H1 (cell line): ENCODE measurements at regions not wholly inside any gene's neighbourhood (a gene's known extent, or its start where the extent isn't known, plus 50 kb on each side); places are given as distances from the start of the nearest gene placed in this dataset.

Source experiments
- CTCF ChIA-PET: fragments of 300-600 bp; sonication (Branson Sonifier 250); formaldehyde crosslinking; loops from one replicate; lab custom pipeline; 2021; ENCODE audit not compliant: partially characterized antibody; lab: Charles Lee
- POLR2A ChIA-PET: fragments of 300-600 bp; sonication (Branson Sonifier 250); formaldehyde crosslinking; loops from one replicate; lab custom pipeline; 2021; ENCODE audit warnings: inconsistent platforms; ENCODE audit not compliant: partially characterized antibody; lab: Charles Lee
- DNase-seq, 2 experiments: peaks; one replicate each; pipeline versions ENCODE4 v3.0.0 to v3.0.0-alpha.2; 2010 to 2022; ENCODE audit warnings: low spot score in 2 of 2, low read depth in 1 of 2, mixed read lengths in 1 of 2
- FAIRE-seq: peaks from 2 replicates; lab custom pipeline; 2011; peaks lifted over from hg19 to GRCh38; lab: Jason Lieb, UNC
- H2AFZ ChIP-seq: 2 replicates; pipeline ENCODE4 v1.8.1; 2012; ENCODE audit warnings: low read length, inconsistent platforms
- H2AK5ac ChIP-seq: 2 replicates; pipeline ENCODE4 v1.6.1; 2013; ENCODE audit warnings: low read depth, low read length
- H2BK120ac ChIP-seq: replicated peaks from 2 replicates; pipeline ENCODE3; 2013; ENCODE audit warnings: low read depth, low read length, inconsistent platforms
- H2BK12ac ChIP-seq: 2 replicates; pipeline ENCODE4 v1.6.1; 2013; ENCODE audit warnings: low read depth, low read length
- H2BK15ac ChIP-seq: 2 replicates; pipeline ENCODE4 v1.6.1; 2013; ENCODE audit warnings: low read length
- H2BK20ac ChIP-seq: 2 replicates; pipeline ENCODE4 v1.6.1; 2013; ENCODE audit warnings: low read length
- H2BK5ac ChIP-seq: 2 replicates; pipeline ENCODE4 v1.6.1; 2013; ENCODE audit warnings: low read depth, low read length
- H3K14ac ChIP-seq: 2 replicates; pipeline ENCODE4 v1.6.1; 2013; ENCODE audit warnings: inconsistent platforms; ENCODE audit not compliant: insufficient read length
- H3K18ac ChIP-seq: 2 replicates; pipeline ENCODE4 v1.6.1; 2013; ENCODE audit warnings: low read length; ENCODE audit errors: extremely low read depth
- H3K23ac ChIP-seq: 2 replicates; pipeline ENCODE4 v1.6.1; 2013; ENCODE audit warnings: inconsistent platforms; ENCODE audit not compliant: insufficient read length
- H3K23me2 ChIP-seq: 2 replicates; pipeline ENCODE4 v1.6.1; 2013; ENCODE audit warnings: low read depth, low read length
- H3K27ac ChIP-seq: 2 replicates; pipeline ENCODE4 v1.6.1; 2011; ENCODE audit warnings: low read depth, low read length, inconsistent platforms
- H3K27me3 ChIP-seq, 4 experiments: replicated peaks in 1 of 4; 1 replicate in 1 of 4; 2 replicates in 3 of 4; pipeline versions ENCODE4 v1.6.1 to v1.8.1; 2011 to 2013; ENCODE audit warnings: low read length in 3 of 4, mild to moderate bottlenecking in 3 of 4, inconsistent platforms in 2 of 4, mixed read lengths in 2 of 4, moderate library complexity in 1 of 4; ENCODE audit not compliant: control insufficient read depth in 3 of 4, insufficient read depth in 3 of 4; ENCODE audit errors: extremely low read depth in 1 of 4
- H3K36me3 ChIP-seq, 4 experiments: 2 replicates each; pipeline versions ENCODE4 v1.6.1 to v1.8.1; 2011 to 2013; ENCODE audit warnings: mild to moderate bottlenecking in 4 of 4, low read length in 3 of 4, moderate library complexity in 2 of 4, control low read depth in 1 of 4, inconsistent platforms in 1 of 4; ENCODE audit not compliant: insufficient read depth in 4 of 4, control insufficient read depth in 2 of 4
- H3K4ac ChIP-seq: replicated peaks from 2 replicates; pipeline ENCODE3; 2013; ENCODE audit warnings: low read length, low read depth, mixed read lengths, inconsistent platforms; ENCODE audit not compliant: insufficient read length
- H3K4me1 ChIP-seq, 4 experiments: replicated peaks in 1 of 4; 1 replicate in 1 of 4; 2 replicates in 3 of 4; pipeline versions ENCODE4 v1.6.1 to v1.8.1; 2011 to 2013; ENCODE audit warnings: low read length in 3 of 4, inconsistent platforms in 2 of 4, mixed read lengths in 1 of 4; ENCODE audit not compliant: insufficient read depth in 4 of 4, control insufficient read depth in 3 of 4
- H3K4me2 ChIP-seq, 2 experiments: 2 replicates each; pipeline versions ENCODE4 v1.6.1 to v1.8.1; 2011 to 2013; ENCODE audit warnings: low read depth in 2 of 2, low read length in 2 of 2, control low read depth in 1 of 2, inconsistent platforms in 1 of 2, mild to moderate bottlenecking in 1 of 2; ENCODE audit not compliant: insufficient read depth in 1 of 2
- H3K4me3 ChIP-seq, 4 experiments: fragments of 200-600, 300-600 bp in 1 of 4; sonication (generic), shearing (Covaris generic), sonication (Bioruptor Twin) in 1 of 4; 2 replicates each; pipeline versions ENCODE4 v1.5.1 to v1.8.1; 2011 to 2016; ENCODE audit warnings: low read length in 4 of 4, low read depth in 3 of 4, control low read depth in 2 of 4, inconsistent platforms in 2 of 4, mild to moderate bottlenecking in 2 of 4, mixed read lengths in 1 of 4, moderate library complexity in 1 of 4; ENCODE audit not compliant: insufficient read depth in 2 of 4; ENCODE audit errors: extremely low read depth in 1 of 4
- H3K56ac ChIP-seq: replicated peaks from 2 replicates; pipeline ENCODE3; 2013; ENCODE audit warnings: low read depth, mild to moderate bottlenecking, mixed read lengths, low read length, inconsistent platforms; ENCODE audit not compliant: insufficient read length
- H3K79me1 ChIP-seq: 2 replicates; pipeline ENCODE4 v1.6.1; 2013; ENCODE audit warnings: low read depth, low read length, control low read depth
- H3K79me2 ChIP-seq, 2 experiments: 2 replicates each; pipeline versions ENCODE4 v1.6.1 to v1.8.1; 2012 to 2013; ENCODE audit warnings: low read length in 2 of 2, mild to moderate bottlenecking in 2 of 2, inconsistent platforms in 1 of 2; ENCODE audit not compliant: insufficient read depth in 2 of 2, control insufficient read depth in 1 of 2
- H3K9ac ChIP-seq, 4 experiments: replicated peaks in 1 of 4; 1 replicate in 1 of 4; 2 replicates in 3 of 4; pipeline versions ENCODE4 v1.6.1 to v1.8.1; 2011 to 2013; ENCODE audit warnings: low read depth in 3 of 4, low read length in 3 of 4, control low read depth in 2 of 4, mild to moderate bottlenecking in 2 of 4, moderate library complexity in 2 of 4, inconsistent platforms in 1 of 4; ENCODE audit errors: extremely low read depth in 1 of 4
- H3K9me3 ChIP-seq, 2 experiments: 2 replicates each; pipeline versions ENCODE4 v1.6.1 to v1.8.1; 2012 to 2013; ENCODE audit warnings: mild to moderate bottlenecking in 2 of 2, moderate library complexity in 2 of 2, control low read depth in 1 of 2, inconsistent platforms in 1 of 2, low read depth in 1 of 2, low read length in 1 of 2, mixed read lengths in 1 of 2; ENCODE audit not compliant: insufficient read depth in 2 of 2
- H4K20me1 ChIP-seq, 2 experiments: replicated peaks in 1 of 2; 2 replicates each; pipeline versions ENCODE3 to v1.8.1; 2011 to 2013; ENCODE audit warnings: inconsistent platforms in 2 of 2, low read length in 2 of 2, mild to moderate bottlenecking in 1 of 2; ENCODE audit not compliant: insufficient read depth in 2 of 2, control insufficient read depth in 1 of 2
- H4K5ac ChIP-seq: 2 replicates; pipeline ENCODE4 v1.6.1; 2013; ENCODE audit warnings: low read length, low read depth, mixed read lengths, inconsistent platforms; ENCODE audit not compliant: insufficient read length
- H4K8ac ChIP-seq: 2 replicates; pipeline ENCODE4 v1.8.0; 2013; ENCODE audit warnings: mild to moderate bottlenecking, moderate library complexity, low read length, inconsistent platforms; ENCODE audit not compliant: insufficient read depth; ENCODE audit errors: extremely low read depth
- H4K91ac ChIP-seq: replicated peaks from 2 replicates; pipeline ENCODE3; 2013; ENCODE audit warnings: low read length, mixed read lengths, inconsistent platforms; ENCODE audit not compliant: insufficient read length
- HDAC6 ChIP-seq: IDR thresholded peaks from one replicate; pipeline ENCODE4 v1.7.1; 2012; ENCODE audit warnings: low read depth, mild to moderate bottlenecking, inconsistent platforms, low read length, moderate library complexity
- POLR2A ChIP-seq, 2 experiments: IDR thresholded peaks; 1 replicate in 1 of 2; 2 replicates in 1 of 2; pipeline ENCODE4 v1.6.1; 2011; ENCODE audit warnings: low read depth in 2 of 2, low read length in 2 of 2, mild to moderate bottlenecking in 2 of 2; ENCODE audit errors: control extremely low read depth in 1 of 2
- RFX5 ChIP-seq: IDR thresholded peaks from 2 replicates; pipeline ENCODE4 v1.6.1; 2011; ENCODE audit warnings: low read depth, low read length, improper control_type of control experiment, borderline replicate concordance
- whole genome bisulfite sequencing, 2 experiments: shearing (Covaris generic) in 1 of 2; methylation state at CpG; one replicate each; pipeline versions ENCODE4 v1.1.6 to v1.1.7; 2013 to 2015; ENCODE audit warnings: low lambda C conversion rate in 2 of 2, mixed read lengths in 2 of 2, inconsistent platforms in 1 of 2, low coverage in 1 of 2, missing lambda C conversion rate in 1 of 2; ENCODE audit not compliant: insufficient replicate concordance in 2 of 2, insufficient coverage in 1 of 2, insufficient read length in 1 of 2; ENCODE audit errors: extremely low coverage in 1 of 2, missing lambda C conversion rate in 1 of 2; 5-methylcytosine and 5-hydroxymethylcytosine counted together

DNA sequence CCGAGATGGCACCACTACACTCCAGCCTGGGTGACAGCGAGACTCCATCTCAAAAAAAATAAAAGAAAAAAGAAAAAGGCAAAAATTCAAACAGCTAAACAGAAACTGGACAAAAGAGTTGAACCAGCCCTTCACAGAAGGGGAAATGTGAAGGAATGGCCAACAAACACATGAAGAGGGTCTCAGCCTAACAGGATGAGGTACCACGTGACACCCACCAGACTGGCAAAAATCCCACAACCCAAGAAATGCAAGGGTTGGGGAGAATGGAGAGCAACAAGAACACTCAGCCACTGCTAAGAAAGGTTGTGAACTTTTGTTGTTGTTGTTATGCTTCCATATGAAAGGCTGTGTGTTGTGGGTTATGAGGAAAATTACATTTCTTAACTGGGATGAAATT, 357.7 kb downstream of the PREX1 start:
- H4K5ac ChIP-seq, result no peak overlapping the region
- no peak overlapping the region for H3K18ac ChIP-seq
- no peak overlapping the region for H2AFZ ChIP-seq
- no peak overlapping the region for H3K9ac ChIP-seq
- H2BK5ac ChIP-seq, result no peak overlapping the region
- no peak overlapping the region for H2BK12ac ChIP-seq
- H3K9me3 ChIP-seq, result no peaks in the 10 kb centered on the region
- H3K23ac ChIP-seq, result no peak overlapping the region
- no peaks in the 10 kb centered on the region for H3K4me1 ChIP-seq
- H3K79me1 ChIP-seq, result no peaks in the 10 kb centered on the region
- TF ChIP-seq POLR2A (IDR thresholded peaks at IDR 0.05; ENCODE audit: control extremely low read depth in 1 of 2, low read depth in 2 of 2, low read length in 2 of 2) (no peak), RFX5 (no peak), HDAC6 (no peak)
- H3K14ac ChIP-seq, result no peak overlapping the region
- no peak overlapping the region for H2BK120ac ChIP-seq
- H3K56ac ChIP-seq, result no peak overlapping the region
- no peak overlapping the region for H2BK15ac ChIP-seq
- 91% methylated on average over 3 of the region's 3 CpGs; no CpG with 5 or more reads in 1 of the 2 experiments for WGBS, 2 experiments
- H3K4ac ChIP-seq, result no peak overlapping the region
- no peak overlapping the region for H2BK20ac ChIP-seq
- no peaks in the 10 kb centered on the region for H4K20me1 ChIP-seq
- ChIA-PET POLR2A (no interaction called here), CTCF (interaction anchor here (1.2 kb wide), 1 partner anchor 684 kb away, joined by 3 read pairs; no protein-coding TSS in a partner anchor)
- H3K23me2 ChIP-seq, result peaks cover 2% of the 10 kb centered on the region; the same call in 1 of the 2 replicates
- no peak overlapping the region for H2AK5ac ChIP-seq
- H3K4me2 ChIP-seq, result no peak overlapping the region
- FAIRE-seq (no peak), DNase-seq (no peak)
- H4K91ac ChIP-seq, result no peak overlapping the region
- H3K79me2 ChIP-seq, result no peaks in the 10 kb centered on the region
- H4K8ac ChIP-seq, result no peak overlapping the region
- no peak overlapping the region for H3K4me3 ChIP-seq
- no peaks in the 10 kb centered on the region for H3K27me3 ChIP-seq
- no peak overlapping the region for H3K27ac ChIP-seq
- H3K36me3 ChIP-seq, result no peaks in the 10 kb centered on the region
